T-helper 22 cell (primary cell): ENCODE measurements at regions not wholly inside any gene's neighbourhood (a gene's known extent, or its start where the extent isn't known, plus 50 kb on each side); places are given as distances from the start of the nearest gene placed in this dataset.

Source experiments
- DNase-seq: peaks from one replicate; pipeline ENCODE4 v3.0.0-alpha.2; 2020; ENCODE audit warnings: low read depth

GRCh38 chr1:232519186-232519585 lies 110.7 kb downstream of the SIPA1L2 start:
- no peak for DNase-seq

DNA sequence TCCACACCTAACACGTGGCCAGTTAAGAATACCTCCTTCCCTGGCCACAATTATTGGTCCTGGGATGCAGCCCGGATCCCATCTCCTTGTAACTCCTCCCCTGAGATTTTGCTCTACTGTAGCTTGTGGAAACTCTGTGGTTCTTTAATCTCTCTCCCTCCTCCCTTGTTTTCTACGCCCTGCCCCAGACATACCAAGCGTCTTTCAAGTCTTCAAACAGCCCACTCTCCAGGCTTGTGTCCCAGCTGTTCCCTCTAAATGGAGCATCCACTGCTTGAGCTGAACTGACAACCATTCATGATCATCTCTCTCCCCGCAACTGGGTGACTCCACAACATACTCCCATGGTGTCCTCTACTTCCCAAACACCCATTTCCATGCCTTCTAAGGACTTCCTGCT lies 111.6 kb downstream of the SIPA1L2 start:
- DNase-seq: no peak

DNA sequence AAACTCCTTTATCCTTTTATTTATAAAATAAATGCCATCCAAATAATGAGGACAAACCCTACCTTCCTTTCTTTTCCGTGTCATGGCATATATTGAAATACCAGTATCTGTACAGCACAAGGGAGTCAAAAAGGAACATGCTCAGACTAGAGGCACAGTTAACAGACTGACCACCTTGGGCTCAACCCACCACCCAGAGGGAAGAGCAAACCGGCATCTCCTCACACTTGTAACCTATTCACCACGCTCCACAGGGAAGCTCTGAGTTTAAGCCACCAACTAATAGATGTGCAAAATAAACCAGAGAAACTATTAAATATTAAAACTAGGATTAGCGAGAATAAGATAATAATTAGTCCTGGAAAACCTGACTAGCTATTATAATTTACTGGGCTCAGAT lies 112.7 kb downstream of the SIPA1L2 start:
- no peak for DNase-seq

DNA sequence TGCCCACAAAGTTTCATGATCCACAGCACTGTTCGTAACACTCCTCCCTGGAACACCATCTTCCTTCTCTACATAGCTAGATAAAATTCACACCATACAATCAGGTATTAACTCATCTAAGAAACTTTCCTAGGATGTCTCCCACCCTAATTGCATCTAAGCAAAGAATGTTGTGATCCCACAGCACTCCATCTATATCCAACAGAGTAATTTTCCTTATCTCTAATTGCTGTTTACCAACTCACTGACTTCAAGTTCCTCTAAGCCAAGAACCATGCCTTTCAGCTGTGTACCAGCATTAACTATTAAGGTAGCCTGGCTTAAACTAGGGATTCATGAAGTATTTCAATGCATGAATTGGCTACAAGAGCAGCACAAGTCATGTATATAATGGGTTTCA lies 114.2 kb downstream of the SIPA1L2 start:
- DNase-seq: no peak

DNA sequence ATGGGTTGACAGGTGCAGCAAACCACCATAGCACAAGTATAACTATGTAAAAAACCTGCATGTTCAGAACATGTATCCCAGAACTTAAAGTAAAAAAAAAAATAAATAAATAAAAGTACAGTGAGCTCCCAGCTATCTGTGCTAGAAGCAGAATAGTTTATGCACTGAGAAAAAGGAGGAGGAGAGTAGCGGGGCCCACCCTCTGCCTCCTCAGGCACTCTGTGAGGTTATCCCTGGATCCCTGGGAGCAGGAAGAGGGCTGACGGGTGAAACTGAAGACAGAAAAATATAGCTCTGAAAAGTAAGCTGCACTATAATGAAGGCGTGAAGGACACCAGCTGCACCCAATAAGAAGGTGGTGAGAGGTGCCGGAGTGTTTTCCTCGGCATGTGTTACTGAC lies 117.2 kb downstream of the SIPA1L2 start:
- DNase-seq: no peak

- no peak for DNase-seq
Observed at GRCh38 chr1:232511172-232511571, 118.8 kb downstream of the SIPA1L2 start.

- no peak for DNase-seq
Observed at GRCh38 chr1:232510367-232511110, 119.4 kb downstream of the SIPA1L2 start.

GRCh38 chr1:232509570-232509969 lies 120.4 kb downstream of the SIPA1L2 start:
- DNase-seq: no peak

GRCh38 chr1:232508130-232508701 lies 121.7 kb downstream of the SIPA1L2 start:
- DNase-seq: no peak

DNA sequence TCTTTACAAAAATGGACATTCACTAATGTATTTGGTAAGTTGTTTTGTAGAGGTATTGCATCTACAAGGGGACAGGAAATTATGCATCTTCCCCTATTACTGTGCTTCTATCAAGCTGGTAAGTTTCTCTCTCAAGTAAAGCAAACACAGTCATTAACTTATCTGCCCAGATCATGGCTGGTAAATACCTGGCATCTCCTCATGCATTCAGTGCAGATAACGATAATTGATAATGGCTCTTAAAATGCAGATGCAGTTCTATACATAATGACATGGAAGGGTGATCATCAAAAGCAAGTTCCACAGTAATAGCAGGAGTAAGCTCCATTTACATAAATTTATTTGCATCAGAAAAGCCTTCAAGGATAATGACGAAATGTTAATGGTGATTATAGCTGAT lies 122.4 kb downstream of the SIPA1L2 start:
- DNase-seq: no peak

GRCh38 chr1:232505884-232506283 lies 124.0 kb downstream of the SIPA1L2 start:
- no peak for DNase-seq

GRCh38 chr1:232504651-232505050 lies 125.3 kb downstream of the SIPA1L2 start:
- no peak for DNase-seq

DNA sequence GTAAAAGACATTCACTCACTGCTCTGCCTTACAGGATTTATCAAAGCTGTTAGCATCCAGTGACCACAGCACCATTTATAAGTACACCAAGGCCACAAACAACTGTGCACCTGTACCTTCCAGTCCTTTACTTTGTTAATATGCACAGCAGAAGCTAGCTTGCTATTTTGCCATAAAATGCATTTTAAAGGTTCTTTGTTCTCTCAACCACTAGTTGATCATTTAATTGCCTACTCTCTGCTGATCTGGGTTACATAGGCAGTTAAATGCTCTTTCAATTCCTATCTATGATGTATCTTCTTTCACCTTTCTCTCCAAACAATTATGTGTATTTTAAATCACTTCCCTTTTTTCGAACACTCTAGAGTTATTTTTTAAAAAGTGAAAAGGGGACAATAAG lies 126.4 kb downstream of the SIPA1L2 start:
- DNase-seq: no peak

DNA sequence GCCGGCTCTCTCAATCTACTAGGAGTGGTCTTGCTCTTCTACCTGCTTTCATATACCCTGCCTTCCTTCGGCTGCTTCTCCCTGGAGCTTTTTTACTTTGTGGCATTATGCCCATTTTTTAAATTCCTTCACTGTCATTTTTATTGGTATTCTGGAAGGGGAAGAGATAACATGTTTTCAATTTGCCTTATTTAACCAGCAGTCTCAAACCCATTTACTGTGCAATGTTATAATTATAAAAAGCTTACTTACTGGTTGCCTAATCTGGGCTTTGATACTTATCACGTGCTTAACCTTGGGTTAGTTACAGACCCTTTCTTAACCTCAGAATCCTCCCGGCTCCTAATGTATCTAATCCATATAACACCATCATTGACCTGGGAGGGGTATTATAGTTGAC lies 128.1 kb downstream of the SIPA1L2 start:
- no peak for DNase-seq

GRCh38 chr1:232499188-232499587 lies 130.7 kb downstream of the SIPA1L2 start:
- DNase-seq: no peak

GRCh38 chr1:232493869-232494268 lies 136.1 kb downstream of the SIPA1L2 start:
- DNase-seq: no peak

DNA sequence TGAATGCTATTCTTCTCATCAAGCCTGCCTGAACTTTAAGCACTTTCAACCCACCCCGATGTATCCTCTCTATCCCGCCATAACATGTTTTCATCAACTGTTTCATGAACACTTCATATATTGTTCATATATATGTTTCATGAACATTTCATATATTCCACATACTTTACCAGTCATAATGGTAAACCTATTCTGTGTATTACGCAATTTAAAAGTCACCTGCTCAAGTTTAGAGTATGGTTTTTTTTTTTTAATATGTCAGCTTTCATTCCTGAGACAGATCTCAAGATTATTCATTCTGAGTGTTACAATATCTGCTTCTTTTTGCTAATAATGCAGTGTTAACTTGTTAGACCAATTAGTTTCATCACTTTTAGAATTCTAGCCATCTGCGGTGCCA lies 140.7 kb downstream of the SIPA1L2 start:
- no peak for DNase-seq

- no peak for DNase-seq
Observed at GRCh38 chr1:232487236-232487635, 142.7 kb downstream of the SIPA1L2 start.

DNA sequence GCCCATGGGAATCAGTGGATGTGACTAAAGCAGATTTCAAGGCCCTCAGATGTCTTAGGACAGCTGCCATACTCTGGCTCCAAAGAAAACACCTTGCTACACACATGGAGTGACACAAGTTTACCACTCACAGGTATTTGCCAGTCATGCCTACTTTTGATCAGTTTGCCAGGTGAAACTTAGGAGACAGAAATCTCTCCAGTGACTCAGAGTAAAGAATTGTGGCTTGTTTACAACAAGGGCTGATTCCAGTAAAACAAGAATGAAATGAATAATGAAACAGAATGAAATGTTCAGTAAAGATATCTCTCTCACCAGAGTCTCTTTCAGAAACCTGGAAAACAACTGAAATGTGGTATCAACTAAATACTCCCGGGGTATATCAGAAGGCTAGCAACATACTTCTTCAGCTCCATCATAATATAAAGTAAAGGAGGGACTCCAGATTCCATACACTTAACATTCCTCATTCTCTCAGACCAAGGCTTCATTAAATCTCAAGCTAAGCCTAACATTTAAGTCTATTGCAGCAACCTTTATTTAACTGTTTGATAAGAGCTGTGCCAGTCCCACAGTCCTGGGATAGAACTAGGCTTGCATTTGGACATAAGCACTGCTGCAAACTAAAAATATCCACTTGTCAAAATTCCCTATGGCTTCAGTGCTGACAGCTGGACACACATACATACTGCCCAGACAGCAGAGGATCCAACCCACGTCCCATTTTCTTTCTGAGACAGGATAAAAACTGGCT lies 143.3 kb downstream of the SIPA1L2 start:
- DNase-seq: no peak

GRCh38 chr1:232486006-232486405 lies 143.9 kb downstream of the SIPA1L2 start:
- DNase-seq: no peak

DNA sequence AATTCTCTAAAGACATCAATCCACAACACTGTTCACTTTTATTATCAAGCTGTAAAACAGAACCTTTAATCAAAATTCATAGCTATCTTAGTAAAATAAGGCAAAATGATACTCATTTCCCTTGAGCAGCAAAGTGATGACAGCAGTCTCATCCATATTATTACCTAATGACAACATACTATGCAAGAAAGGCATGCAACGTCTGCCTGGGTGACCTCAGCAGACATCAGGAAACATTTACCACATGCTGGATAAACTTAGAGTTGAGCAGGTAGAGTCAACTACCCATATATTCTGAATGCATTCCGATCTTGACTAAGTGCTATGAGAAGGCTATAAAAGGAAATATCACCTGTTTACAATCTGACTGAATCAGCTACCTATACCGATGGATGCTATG lies 145.1 kb downstream of the SIPA1L2 start:
- no peak for DNase-seq

GRCh38 chr1:232483826-232484225 lies 146.1 kb downstream of the SIPA1L2 start:
- no peak for DNase-seq

GRCh38 chr1:232481091-232481490 lies 148.8 kb downstream of the SIPA1L2 start:
- DNase-seq: no peak
